AML-193 (cell line): ENCODE measurements at regions not wholly inside any gene's neighbourhood (a gene's known extent, or its start where the extent isn't known, plus 50 kb on each side); places are given as distances from the start of the nearest gene placed in this dataset.

Experiments used
- DNase-seq, 2 experiments: peaks; one replicate each; lab custom pipeline; 2025; lab: John Stamatoyannopoulos, UW

GRCh38 chr5:148950471-148950863 is 112.4 kb downstream of the SH3TC2 start:
- no peak for DNase-seq

- DNase-seq = no peak
Observed at GRCh38 chr5:148950892-148951291, 112.0 kb downstream of the SH3TC2 start.

DNA sequence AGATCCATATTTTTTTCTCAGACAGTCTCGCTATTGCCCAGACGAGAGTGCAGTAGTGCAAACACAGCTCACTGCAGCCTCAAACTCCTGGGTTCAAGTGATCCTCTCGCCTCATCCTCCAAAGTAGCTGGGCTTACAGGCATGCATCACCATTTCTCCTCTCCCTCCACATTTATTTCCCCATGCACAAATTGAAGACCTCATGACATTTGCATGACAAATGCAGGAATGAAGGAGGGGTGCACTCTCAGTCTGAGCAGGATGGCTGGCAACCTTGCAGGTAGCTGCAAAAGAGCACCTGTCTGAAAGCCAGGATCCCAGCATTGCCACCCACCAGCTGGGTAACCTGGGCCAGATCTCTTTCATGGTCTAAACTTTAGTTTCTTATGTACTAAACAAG is 111.2 kb downstream of the SH3TC2 start:
- no peak for DNase-seq

DNA sequence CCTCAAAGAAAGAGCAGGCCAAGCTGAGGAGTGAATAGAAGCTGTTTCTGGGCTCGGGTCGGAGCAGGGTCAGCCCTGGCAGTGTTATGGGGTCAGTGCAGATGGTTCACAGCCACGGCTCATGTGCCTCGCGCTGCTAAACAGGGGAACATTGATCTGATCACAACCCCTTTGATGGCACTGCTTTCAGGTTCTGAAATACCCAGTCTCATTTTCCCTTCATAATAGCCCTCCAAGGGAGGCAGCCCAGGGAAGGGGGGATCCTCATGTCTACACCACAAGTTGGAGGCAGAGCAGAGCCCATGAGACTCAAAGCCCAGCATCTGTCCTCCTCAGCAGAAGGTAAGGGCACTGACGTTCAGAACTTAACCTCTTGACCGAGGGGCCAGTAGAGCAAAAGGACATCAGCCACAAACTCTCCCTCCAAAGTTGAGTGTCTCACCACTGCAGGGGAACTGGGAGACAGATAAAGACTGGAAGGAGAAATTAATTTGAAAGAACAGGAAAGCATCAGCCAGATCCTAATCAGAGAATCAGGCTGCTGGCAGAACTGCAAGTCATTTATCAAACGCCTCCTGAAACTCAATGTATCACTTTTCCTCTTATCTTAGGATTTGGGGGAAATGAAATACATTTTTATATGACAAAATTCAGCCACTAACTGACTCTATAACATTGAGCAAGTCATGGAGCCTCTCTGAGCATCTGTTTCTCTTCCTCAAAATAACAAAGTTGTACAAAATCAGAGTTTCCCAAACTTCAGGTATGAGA is 110.6 kb downstream of the SH3TC2 start:
- DNase-seq = no peak

- DNase-seq = no peak
Observed at GRCh38 chr5:148953711-148954110, 109.2 kb downstream of the SH3TC2 start.
